Epithelial cell of proximal tubule (primary cell): ENCODE measurements at regions not wholly inside any gene's neighbourhood (a gene's known extent, or its start where the extent isn't known, plus 50 kb on each side); places are given as distances from the start of the nearest gene placed in this dataset.

ENCODE experiments used
- DNase-seq: peaks from one replicate; pipeline ENCODE4 v3.0.0-alpha.2; 2011; ENCODE audit warnings: low read depth
- H3K4me3 ChIP-seq: 2 replicates; pipeline ENCODE4 v1.5.1; 2011; ENCODE audit warnings: low read depth, mild to moderate bottlenecking, low read length
- CTCF ChIP-seq: conservative IDR thresholded peaks from 2 replicates; pipeline ENCODE4 v1.5.1; 2012; ENCODE audit warnings: low read depth, mild to moderate bottlenecking, low read length

- no peak for DNase-seq
- H3K4me3 ChIP-seq = no peak overlapping the region
- TF ChIP-seq CTCF = no peak
Observed at GRCh38 chr14:44414646-44415045, 92.4 kb downstream of the FSCB start.

- no peak overlapping the region for H3K4me3 ChIP-seq
- TF ChIP-seq CTCF = no peak
- no peak for DNase-seq
Observed at GRCh38 chr14:44412858-44413569, 94.1 kb downstream of the FSCB start.

GRCh38 chr14:44405011-44405486, 102.0 kb downstream of the FSCB start:
- no peak for TF ChIP-seq CTCF
- no peak for DNase-seq
- no peak overlapping the region for H3K4me3 ChIP-seq

- TF ChIP-seq CTCF = no peak
- no peak for DNase-seq
- no peak overlapping the region for H3K4me3 ChIP-seq
Observed at GRCh38 chr14:44404599-44404998, 102.5 kb downstream of the FSCB start.

GRCh38 chr14:44404036-44404435, 103.0 kb downstream of the FSCB start:
- DNase-seq = no peak
- no peak for TF ChIP-seq CTCF

GRCh38 chr14:44403193-44403592, 103.9 kb downstream of the FSCB start:
- H3K4me3 ChIP-seq = no peak overlapping the region
- TF ChIP-seq CTCF = no peak
- no peak for DNase-seq

More at GRCh38 chr14:44404036-44404435, 103.0 kb downstream of the FSCB start:
- no peak overlapping the region for H3K4me3 ChIP-seq

- H3K4me3 ChIP-seq = no peak overlapping the region
- no peak for TF ChIP-seq CTCF
- DNase-seq = no peak
Observed at GRCh38 chr14:44396226-44396625, 110.9 kb downstream of the FSCB start.
